22Rv1 (cell line): ENCODE measurements at regions not wholly inside any gene's neighbourhood (a gene's known extent, or its start where the extent isn't known, plus 50 kb on each side); places are given as distances from the start of the nearest gene placed in this dataset.

Experiments
- H3K27ac ChIP-seq: fragments of 450-650 bp; 2 replicates; pipeline ENCODE4 v1.5.1; 2017
- CTCF ChIP-seq: fragments of 450-650 bp; IDR thresholded peaks from 2 replicates; pipeline ENCODE4 v1.5.1; 2017; ENCODE audit warnings: mild to moderate bottlenecking
- ZFX ChIP-seq: fragments of 450-650 bp; IDR thresholded peaks from 2 replicates; pipeline ENCODE4 v1.6.1; 2017; ENCODE audit warnings: antibody characterized with exemption, borderline replicate concordance

- H3K27ac ChIP-seq = no peak overlapping the region
- TF ChIP-seq ZFX (no peak), CTCF (no peak)
Measured at GRCh38 chr1:96931136-96931535, 209.6 kb downstream of the PTBP2 start.

GRCh38 chr1:96934282-96934681 is 212.7 kb downstream of the PTBP2 start:
- H3K27ac ChIP-seq = no peak overlapping the region
- no peak for TF ChIP-seq ZFX
- TF ChIP-seq CTCF = no peak

GRCh38 chr1:96944432-96945092 is 223.0 kb downstream of the PTBP2 start:
- TF ChIP-seq CTCF = no peak
- no peak for TF ChIP-seq ZFX
- H3K27ac ChIP-seq = no peak overlapping the region

- TF ChIP-seq CTCF (no peak), ZFX (no peak)
- no peak overlapping the region for H3K27ac ChIP-seq
Measured at GRCh38 chr1:96945509-96946084, 224.0 kb downstream of the PTBP2 start.

GRCh38 chr1:96955307-96956012 is 233.9 kb downstream of the PTBP2 start:
- TF ChIP-seq CTCF = no peak
- no peak for TF ChIP-seq ZFX
- H3K27ac ChIP-seq = no peak overlapping the region

GRCh38 chr1:96962216-96962615 is 240.6 kb downstream of the PTBP2 start:
- H3K27ac ChIP-seq = no peak overlapping the region
- TF ChIP-seq ZFX = no peak
- no peak for TF ChIP-seq CTCF

- TF ChIP-seq ZFX (no peak), CTCF (no peak)
- no peak overlapping the region for H3K27ac ChIP-seq
Measured at GRCh38 chr1:96962751-96963211, 241.2 kb downstream of the PTBP2 start.
